Hepatocyte (in vitro differentiated cells): ENCODE measurements at regions not wholly inside any gene's neighbourhood (a gene's known extent, or its start where the extent isn't known, plus 50 kb on each side); places are given as distances from the start of the nearest gene placed in this dataset.

Experiments used
- EZH2 ChIP-seq: fragments of 200-600 bp; sonication (generic); IDR thresholded peaks from 2 replicates; pipeline ENCODE4 v1.6.1; 2016; ENCODE audit warnings: antibody characterized with exemption, mild to moderate bottlenecking, borderline replicate concordance
- EZH2phosphoT487 ChIP-seq: fragments of 200-600 bp; sonication (generic); IDR thresholded peaks from one replicate; pipeline ENCODE4 v1.6.1; 2018; ENCODE audit warnings: antibody characterized with exemption, mild to moderate bottlenecking, low read depth, moderate library complexity; ENCODE audit not compliant: unreplicated experiment, severe bottlenecking
- TF ChIP-seq, protein P1 (sequence below): fragments of 200-600 bp; sonication (generic); IDR thresholded peaks from 2 replicates; pipeline ENCODE4 v1.5.1; 2016; ENCODE audit warnings: antibody characterized with exemption, mild to moderate bottlenecking; ENCODE audit not compliant: poor library complexity

DNA sequence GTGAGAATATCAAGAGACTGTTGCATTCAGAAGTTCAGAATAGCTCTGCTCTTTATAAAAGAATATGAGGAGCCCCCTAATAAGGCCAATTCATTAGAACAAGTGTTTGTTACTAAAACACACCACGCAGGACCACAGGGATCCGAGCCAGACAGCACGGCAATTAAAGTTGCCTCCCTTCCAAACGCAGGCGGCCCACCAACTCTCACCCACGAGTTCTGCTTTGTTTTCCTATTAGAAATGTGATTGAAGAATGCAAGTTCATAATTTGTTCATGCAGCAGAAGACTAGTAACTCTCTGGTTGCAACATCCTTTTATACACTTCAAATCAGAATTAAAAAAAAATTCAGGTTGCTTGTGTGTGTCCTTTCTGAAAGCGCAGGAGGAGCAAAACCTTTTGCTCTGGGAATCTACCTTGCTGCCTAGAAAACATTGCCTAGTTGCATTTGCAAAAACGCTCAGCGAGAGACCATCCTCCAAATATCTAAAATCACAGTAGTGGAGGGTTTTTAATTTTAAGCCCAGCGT is 1044.1 kb upstream of the NR2F2 start:
- TF ChIP-seq, protein P1, sequence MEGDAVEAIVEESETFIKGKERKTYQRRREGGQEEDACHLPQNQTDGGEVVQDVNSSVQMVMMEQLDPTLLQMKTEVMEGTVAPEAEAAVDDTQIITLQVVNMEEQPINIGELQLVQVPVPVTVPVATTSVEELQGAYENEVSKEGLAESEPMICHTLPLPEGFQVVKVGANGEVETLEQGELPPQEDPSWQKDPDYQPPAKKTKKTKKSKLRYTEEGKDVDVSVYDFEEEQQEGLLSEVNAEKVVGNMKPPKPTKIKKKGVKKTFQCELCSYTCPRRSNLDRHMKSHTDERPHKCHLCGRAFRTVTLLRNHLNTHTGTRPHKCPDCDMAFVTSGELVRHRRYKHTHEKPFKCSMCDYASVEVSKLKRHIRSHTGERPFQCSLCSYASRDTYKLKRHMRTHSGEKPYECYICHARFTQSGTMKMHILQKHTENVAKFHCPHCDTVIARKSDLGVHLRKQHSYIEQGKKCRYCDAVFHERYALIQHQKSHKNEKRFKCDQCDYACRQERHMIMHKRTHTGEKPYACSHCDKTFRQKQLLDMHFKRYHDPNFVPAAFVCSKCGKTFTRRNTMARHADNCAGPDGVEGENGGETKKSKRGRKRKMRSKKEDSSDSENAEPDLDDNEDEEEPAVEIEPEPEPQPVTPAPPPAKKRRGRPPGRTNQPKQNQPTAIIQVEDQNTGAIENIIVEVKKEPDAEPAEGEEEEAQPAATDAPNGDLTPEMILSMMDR, result no peak
- TF ChIP-seq EZH2 (no peak), EZH2phosphoT487 (no peak)
